Activated CD4-positive, alpha-beta T cell treated with anti-CD3 and anti-CD28 coated beads for 4 hours (primary cell): ENCODE measurements at regions not wholly inside any gene's neighbourhood (a gene's known extent, or its start where the extent isn't known, plus 50 kb on each side); places are given as distances from the start of the nearest gene placed in this dataset.

Experiments used
- DNase-seq, 2 donors: peaks; one replicate each; pipeline ENCODE4 v3.0.0-alpha.2; 2020

- no peak for DNase-seq
Measured at GRCh38 chr16:47967374-47967773, 188.4 kb downstream of the ABCC12 start.

- DNase-seq, result no peak
Measured at GRCh38 chr16:47966325-47966724, 189.5 kb downstream of the ABCC12 start.

- DNase-seq, result no peak
Measured at GRCh38 chr16:47965439-47965838, 190.4 kb downstream of the ABCC12 start.

- no peak for DNase-seq
Measured at GRCh38 chr16:47958726-47959125, 197.1 kb downstream of the ABCC12 start.

GRCh38 chr16:47956916-47957315 is 198.9 kb downstream of the ABCC12 start:
- no peak for DNase-seq

- DNase-seq, result no peak
Measured at GRCh38 chr16:47949714-47950113, 206.1 kb downstream of the ABCC12 start.

GRCh38 chr16:47949276-47949675 is 206.5 kb downstream of the ABCC12 start:
- no peak for DNase-seq

- DNase-seq, result no peak
Measured at GRCh38 chr16:47947723-47948122, 208.1 kb downstream of the ABCC12 start.

- DNase-seq, result no peak
Measured at GRCh38 chr16:47946092-47946491, 209.7 kb downstream of the ABCC12 start.

- DNase-seq, result no peak
Measured at GRCh38 chr16:47944589-47944988, 211.2 kb downstream of the ABCC12 start.

GRCh38 chr16:47943235-47943634 is 212.6 kb downstream of the ABCC12 start:
- DNase-seq, result no peak

- DNase-seq, result no peak
Measured at GRCh38 chr16:47940466-47940865, 215.3 kb downstream of the ABCC12 start.

- DNase-seq, result no peak
Measured at GRCh38 chr16:47939680-47940079, 216.1 kb downstream of the ABCC12 start.

GRCh38 chr16:47938272-47938671 is 217.5 kb downstream of the ABCC12 start:
- no peak for DNase-seq

GRCh38 chr16:47928008-47928407 is 227.8 kb downstream of the ABCC12 start:
- DNase-seq, result no peak

- DNase-seq, result no peak
Measured at GRCh38 chr16:47927330-47927729, 228.5 kb downstream of the ABCC12 start.

GRCh38 chr16:47925811-47926460 is 229.9 kb downstream of the ABCC12 start:
- no peak for DNase-seq

- DNase-seq, result no peak
Measured at GRCh38 chr16:47924950-47925349, 230.8 kb downstream of the ABCC12 start.

GRCh38 chr16:47921535-47921934 is 234.3 kb downstream of the ABCC12 start:
- DNase-seq, result no peak

- no peak for DNase-seq
Measured at GRCh38 chr16:47920709-47921108, 235.1 kb downstream of the ABCC12 start.

- DNase-seq, result no peak
Measured at GRCh38 chr16:47917118-47917517, 238.7 kb downstream of the ABCC12 start.

GRCh38 chr16:47916266-47916665 is 239.5 kb downstream of the ABCC12 start:
- DNase-seq, result no peak

GRCh38 chr16:47907109-47907508 is 248.7 kb downstream of the ABCC12 start:
- DNase-seq, result no peak

GRCh38 chr16:47905771-47906170 is 250.0 kb downstream of the ABCC12 start:
- no peak for DNase-seq

GRCh38 chr16:47904691-47905090 is 251.1 kb downstream of the ABCC12 start:
- DNase-seq, result no peak
